DMS79 (cell line): ENCODE measurements at regions not wholly inside any gene's neighbourhood (a gene's known extent, or its start where the extent isn't known, plus 50 kb on each side); places are given as distances from the start of the nearest gene placed in this dataset.

Experiments
- DNase-seq: peaks from one replicate; lab custom pipeline; 2025; lab: John Stamatoyannopoulos, UW

DNA sequence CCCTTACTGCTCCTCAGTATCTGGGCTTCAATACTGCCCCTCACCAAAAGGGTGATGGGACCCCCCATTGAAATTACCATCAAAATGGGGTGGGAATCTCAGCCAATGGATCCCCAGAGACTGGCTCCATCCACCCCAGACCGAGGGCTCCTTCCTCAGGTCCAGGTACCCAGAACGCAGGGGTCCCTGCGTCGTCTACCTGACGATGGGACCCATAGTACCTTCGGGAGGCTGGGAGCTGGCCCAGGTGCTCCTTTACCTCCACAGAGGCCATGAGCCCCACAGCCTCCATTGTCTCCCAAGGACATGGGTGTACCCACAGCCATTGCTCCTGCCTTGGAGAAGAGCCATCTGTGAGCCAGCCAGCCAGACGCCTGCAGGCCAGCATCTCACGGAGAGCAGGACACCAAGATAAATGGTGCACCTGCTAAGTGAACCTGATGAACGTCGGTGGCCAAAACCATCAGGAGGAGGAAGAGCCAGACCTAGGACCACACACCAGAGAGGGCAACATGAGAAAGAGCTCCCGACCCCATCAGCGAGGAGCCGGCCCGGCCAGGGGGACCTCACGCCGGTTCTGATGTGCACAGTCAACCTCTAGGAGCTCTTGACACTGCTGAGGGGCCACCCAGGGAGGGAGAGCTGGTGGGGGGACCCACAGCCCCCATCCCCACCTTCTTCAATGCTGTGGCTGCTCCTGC is 156.8 kb upstream of the SOX1 start:
- DNase-seq = no peak

DNA sequence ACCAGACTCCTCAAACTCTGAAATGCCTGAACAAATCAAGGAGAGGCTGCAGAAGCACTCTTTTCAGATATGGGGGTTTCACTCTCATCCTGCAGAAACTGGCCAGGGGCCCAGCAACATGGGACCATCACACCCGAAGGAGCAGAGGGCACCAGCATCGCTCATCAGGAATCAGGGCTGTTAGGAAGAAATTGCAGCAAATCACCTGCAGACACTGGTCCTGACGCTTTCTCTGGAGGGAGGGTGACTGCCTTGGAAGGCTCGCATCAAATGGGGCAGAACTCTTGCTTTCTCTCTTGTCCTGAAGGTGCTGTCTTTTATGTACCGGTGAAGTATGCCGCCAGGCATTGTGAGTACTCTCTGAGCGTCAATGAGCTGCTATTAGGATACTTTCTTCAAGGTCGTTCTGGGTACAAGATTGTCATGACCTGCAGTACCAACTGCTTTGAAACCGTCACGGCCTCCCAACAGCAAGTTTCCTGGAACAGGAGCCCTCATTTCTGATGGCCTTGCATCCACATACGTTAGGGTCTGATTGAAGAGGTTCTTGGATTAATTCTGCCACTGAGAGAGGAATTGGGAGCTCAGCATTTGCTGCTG is 155.7 kb upstream of the SOX1 start:
- peak; percentile 60 for DNase-seq

DNA sequence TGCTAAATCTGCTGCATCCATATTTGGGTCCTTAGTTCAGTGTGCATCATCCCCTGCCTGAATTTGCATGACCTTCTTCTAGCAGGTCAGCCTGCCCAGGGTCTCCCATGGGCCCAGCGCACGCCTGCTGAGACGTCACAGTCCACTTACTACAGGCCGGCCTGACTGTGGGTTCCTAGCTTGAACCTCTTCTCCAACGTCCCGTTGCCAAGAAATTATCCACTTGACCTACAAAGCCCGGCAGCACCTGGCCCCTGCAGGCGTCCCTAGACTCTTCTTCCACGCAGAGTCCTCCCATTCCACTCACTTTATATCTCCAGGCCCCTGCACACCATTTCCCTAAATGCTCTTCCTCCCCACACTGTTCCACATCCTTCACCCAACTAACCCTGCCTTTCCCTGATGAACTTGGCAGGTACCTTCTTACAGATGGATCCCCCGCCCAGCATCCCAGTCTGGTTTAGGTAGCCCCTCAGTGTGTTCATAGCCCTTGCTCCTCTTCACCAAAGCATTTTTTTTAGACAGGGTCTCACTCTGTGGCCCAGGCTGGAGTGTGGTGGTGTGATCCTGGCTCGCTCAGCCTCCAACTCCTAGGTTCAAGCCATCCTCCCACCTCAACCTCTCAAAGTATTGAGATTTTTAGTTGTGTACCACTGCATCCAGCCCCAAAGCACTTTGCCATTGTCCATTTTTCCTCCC is 155.0 kb upstream of the SOX1 start:
- no peak for DNase-seq

DNA sequence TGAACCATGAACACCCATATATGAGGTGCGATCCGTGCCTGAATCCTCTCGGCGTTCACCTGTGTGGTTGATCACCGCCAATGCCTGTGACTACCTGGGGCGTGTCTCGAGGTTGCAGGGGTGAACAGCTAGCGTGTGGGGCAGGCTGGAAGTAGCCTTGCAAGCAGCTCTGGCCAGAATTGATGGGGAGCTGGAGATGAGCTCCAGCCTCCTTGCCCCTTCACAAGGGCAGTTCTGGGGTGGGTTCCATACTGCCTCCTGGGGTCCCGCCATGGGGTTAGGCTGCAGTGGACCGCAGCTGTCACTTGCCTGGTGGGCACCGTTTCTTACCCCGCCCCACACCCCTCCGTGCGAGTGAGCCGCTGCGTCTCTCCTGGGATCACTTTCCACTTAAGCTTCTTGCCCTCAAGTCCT is 154.5 kb upstream of the SOX1 start:
- DNase-seq = no peak

DNA sequence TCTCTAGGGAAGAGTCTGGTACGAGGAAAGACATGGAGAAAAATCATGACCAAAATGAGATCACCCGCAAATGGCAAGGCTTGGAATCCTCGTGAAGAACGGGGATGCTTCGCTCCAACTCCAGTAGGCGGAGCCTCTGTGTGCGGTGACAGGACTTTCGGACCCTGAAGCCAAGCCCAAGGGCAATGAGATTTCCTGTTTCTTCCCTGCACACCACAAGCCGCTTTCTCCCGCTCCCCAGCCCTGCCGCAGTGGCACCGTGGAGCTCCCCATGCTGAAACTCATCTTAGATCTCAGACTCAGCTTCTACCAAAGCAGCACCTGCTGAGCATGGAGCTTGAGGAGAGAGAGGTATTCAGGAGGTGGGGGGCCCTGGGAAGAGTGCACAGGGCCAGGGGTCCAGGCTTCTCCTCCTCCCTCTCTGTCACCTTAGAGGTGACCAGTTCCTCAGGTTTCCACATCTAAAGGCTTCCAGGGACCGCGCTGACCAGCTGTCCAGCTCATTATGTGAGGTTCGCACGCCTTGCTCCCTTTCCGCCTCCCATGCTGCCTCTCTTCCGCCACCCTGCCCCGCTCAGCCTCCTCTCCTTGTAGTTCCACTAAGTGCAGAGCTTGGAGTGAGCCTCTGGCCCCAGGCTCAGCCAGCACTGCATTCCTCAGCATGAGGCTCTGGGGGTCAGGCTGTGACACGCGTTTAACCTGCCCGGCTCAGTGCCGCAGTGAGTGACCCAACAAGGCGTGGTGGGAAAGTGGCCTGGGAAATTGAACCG is 153.8 kb upstream of the SOX1 start:
- DNase-seq = no peak

DNA sequence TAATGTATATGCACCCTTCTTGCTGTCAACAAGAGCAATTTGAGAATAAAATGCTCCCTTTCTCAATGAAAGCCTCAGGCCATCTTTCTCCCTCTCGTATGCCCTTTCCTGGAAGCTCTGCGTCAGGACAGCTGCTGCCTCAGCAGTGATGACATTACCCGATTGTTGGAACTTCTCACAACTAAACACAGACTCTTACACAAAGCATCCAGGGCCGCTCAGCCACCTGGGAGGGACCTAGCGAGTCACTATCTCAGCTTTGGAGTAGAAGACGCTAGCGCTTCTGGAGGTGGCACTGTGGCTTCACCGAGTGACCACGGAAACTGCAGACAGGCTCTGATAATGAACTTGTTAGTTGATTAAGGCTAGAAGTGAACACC is 153.2 kb upstream of the SOX1 start:
- DNase-seq = peak; percentile 2

DNA sequence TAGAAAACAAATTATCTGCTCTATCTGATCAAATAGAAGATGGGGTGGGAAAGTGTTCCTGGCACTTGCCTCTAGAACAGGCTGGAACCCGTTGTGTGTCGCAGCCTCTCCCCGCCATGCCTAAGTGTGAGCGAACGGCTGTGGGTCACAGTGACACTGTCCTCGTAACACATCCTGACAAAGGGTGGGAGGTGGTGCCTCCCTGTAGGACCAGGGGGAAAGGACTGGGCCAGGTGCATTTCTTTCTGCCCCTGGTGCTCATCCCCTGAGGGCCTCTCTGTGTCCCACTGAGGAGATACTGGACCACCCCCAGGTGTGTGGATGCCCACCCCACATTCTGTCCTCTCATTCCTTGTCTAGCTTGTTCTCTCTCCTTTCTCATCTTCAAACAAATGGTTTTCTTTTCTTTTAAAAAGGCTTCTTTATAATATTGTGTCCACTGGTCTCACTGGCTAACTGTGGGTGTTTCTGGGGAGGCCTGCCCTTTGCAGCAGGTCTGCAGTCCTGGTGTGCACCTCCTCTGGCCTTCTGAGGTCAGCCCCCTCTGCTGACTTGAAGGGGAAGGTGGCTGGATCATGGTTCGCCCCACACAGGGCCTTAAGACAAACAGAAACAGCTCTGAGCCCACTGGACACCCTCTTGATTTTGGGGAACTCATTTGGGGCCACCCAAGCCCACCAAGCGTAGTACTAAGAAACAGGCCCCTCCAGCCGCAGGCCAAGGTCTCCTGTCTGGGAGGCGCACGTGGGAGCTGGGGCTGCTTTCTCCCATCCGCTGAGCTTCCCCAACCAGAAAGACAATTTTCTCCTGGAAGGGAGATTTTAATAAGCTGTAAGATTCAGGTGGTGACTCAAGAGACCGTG is 152.5 kb upstream of the SOX1 start:
- DNase-seq = no peak

DNA sequence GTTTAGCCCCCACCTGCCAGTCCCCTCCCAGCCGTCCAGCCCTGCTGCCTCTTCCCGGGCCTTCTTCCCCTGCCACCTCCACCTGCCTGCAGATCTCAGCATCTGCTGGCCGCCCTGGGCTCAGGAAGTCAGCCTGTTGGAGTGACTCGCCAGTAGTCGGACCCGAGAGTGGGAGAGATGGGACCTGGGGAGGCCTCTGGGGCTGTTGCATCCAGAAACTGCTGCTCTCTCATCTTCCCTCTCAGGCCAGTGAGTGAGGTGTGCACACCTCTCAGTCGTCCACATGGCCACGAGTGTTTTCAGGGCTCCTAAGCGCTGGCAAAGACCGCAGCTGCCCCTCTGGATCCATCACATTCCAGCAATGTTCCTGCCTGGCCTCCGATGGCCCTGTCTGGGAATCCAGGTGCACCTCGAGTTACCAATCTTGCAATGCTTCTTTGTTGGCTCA is 151.8 kb upstream of the SOX1 start:
- no peak for DNase-seq

DNA sequence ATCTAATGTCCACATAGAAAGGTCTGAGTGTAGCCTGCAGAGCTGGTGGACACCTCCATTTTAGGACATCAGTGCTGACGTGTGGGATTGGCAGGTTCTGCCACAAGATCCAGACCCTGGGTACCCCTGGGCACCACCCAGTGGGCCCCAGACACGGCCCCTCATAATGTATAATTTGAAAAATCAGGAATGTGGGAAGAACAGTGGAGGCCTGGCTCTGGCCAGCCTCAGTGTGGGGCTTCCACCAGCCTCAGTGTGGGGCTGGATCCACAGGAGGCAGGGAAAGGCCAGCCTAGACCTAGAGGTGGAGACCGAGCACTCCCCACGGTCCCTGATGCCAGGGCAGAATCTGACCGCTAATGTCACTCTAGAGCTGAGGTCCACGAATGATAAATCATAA is 150.7 kb upstream of the SOX1 start:
- no peak for DNase-seq

DNA sequence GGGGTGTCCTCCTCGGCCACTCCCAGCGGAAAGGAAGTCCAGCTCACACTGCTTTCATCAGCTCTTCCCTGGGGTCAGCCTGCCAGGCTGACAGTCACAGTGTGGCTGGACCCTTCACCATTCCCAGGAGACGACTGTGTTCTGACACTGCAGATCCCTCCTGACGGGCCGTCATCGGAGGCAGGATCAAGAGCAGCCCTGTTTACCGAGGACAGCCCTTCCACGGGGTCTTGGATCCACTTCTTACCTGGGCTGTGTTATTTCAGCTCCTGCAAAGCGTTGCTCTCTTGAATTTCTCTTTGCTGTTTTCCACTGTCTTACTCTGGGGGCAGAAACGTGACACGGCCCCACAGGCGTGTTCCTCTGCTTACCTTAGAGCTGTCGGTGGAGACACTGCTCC is 149.9 kb upstream of the SOX1 start:
- no peak for DNase-seq

DNA sequence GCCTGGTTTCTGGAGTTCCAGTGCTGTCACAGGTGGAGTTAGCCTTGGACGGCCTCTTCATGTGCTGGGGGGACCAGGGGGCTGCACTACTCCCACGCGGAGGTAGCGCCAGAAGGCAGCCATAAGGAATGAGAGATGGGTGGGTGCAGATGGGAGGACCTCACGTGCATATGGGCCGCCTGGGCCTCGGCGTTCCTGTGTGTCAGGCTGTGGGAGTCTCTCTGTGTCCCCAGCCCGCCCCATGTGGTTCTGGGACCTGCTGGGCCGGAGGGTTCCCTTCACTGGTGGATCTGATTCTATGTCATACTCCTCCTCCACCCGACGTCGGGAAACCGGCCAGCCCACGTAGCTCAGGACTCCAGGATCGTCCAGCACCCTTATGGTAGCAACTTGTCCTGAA is 149.0 kb upstream of the SOX1 start:
- no peak for DNase-seq

DNA sequence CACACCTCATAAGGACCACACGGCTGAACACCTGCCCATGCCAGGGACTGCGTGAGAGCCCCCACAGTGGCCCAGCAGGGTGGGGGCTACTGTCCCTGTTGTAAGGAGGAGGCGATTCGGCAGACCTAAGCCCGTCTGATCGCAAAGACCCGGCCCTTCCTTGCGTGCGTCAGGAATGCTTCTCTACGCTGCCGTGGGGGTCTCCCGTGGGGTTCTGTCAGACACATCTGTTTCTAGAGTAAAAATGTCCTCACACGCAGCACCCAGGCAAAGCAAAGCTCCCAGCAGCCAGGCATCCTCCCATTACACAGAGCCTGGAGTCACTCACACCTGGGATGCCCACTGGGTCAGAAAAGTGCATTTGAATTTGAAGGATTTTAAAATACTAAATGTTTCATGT is 147.7 kb upstream of the SOX1 start:
- no peak for DNase-seq

DNA sequence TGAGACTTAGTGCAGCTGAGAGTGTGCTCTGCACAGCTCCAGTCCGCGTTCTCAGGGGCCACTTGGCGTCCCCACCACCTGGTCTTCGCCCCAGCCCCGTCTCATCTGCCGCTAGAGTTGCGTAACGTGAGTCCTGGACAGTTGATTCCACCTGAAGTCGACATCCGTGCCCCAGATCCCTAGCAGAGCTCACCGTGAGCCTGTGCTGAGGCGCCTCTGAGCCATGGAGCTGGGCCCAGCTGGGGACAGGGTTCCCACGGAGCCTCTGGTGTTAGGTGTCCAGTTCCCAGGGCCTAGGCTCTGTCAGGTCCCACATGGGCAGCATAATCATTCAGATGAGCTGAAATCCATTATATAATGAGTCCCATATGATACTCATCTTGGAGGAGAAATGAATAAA is 147.1 kb upstream of the SOX1 start:
- no peak for DNase-seq

DNA sequence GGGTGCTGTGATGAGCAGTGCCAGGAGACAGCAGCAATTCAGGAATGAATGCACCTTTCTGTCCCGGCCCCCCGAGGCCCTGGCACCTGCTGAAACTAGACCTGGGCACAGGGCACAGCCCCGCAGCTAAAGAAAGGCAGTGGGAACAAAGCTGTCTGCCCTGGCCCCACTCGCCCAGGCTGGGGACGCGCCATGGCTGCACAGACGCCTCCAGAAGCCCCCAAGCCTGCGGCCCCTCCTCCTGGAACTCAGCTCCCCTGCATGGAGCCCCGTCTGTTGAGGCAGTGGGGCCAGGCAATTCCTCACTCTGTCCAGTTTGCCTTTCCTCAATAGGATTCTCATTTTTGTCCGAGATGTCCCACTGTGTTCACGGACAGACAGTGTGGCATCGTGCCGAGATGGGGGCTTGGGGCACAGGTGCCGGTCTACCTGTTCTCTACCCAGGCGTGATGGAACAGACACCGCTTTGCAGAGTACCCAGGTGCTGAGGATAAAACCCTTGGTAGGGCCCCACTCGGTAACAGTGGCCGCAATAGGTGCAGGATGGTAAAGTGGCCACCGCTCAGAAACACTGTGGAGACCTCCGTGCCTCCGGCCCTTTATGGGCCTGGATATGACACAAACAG is 146.5 kb upstream of the SOX1 start:
- no peak for DNase-seq

DNA sequence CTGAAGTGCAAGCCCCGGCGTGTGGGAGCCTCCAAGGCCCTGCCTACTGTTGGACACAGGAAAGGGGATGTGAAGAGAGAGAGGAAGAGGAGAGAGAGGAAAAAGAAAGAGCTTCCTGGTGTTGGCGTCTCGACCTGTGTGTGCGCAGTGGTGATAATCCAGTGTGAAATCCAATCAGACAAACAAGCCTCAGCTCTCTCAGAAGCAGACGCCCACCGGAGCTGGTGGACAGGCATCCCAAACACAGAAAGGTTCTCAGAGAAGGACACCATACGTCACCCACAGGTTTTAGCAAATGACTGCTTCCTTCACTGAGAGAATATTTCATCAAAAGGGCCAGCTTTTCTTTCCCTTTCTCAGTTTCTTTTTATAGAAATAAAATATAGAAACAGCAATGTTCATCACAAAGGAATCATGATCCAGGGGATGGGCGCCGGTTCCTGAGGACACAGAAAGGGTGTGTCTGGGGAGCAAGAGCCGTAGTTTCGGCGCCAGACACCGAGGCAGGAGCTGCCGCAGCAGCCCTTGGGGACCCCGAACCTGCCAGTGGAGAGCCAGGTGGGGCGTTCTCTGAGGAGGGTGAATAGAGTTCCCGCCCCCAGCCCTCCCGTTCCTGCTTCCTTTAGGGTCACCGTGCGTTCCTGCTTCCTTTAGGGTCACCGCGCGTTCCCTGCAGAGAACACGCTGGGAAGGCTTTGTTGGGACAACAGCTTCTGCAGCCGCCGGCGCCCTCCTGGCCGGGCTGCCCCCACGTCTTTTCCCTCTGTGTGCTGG is 145.8 kb upstream of the SOX1 start:
- no peak for DNase-seq

DNA sequence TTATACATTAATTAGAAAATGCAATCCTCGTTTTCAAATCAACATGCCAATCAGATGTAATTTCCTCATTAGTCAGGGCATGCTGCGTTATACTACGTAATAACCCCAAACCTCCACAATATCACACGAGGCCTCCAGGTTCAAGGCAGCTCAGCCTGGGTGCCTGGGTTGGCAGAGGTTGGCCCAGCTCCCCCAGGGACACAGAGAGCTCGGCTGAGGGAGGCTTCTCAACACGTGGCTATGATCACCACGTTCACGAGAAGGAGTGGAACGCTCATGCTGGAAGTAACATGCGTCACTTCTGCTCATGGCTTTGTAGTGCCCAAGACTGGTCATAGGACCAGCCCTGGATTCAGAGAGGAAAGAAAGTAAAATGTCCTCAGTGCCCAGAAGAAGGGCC is 144.9 kb upstream of the SOX1 start:
- no peak for DNase-seq

DNA sequence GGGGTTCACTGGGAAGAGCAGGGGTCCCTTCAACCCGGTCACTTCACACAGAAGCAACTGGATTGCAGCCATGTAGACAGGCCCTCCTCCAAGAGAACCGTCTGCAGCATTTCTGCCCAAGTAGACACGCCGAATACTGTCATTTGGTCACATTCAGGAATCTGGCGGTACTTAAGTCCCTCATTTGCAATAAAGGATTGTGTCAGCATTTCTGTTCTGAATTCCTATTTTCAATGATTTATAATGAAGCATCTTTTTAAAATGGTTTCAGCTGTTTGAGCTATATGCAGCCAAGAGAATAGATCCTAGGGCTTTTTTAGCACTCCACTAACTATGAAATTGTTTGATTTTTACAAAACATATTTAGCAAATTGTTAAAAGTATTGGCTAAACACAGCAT is 143.5 kb upstream of the SOX1 start:
- DNase-seq = no peak

DNA sequence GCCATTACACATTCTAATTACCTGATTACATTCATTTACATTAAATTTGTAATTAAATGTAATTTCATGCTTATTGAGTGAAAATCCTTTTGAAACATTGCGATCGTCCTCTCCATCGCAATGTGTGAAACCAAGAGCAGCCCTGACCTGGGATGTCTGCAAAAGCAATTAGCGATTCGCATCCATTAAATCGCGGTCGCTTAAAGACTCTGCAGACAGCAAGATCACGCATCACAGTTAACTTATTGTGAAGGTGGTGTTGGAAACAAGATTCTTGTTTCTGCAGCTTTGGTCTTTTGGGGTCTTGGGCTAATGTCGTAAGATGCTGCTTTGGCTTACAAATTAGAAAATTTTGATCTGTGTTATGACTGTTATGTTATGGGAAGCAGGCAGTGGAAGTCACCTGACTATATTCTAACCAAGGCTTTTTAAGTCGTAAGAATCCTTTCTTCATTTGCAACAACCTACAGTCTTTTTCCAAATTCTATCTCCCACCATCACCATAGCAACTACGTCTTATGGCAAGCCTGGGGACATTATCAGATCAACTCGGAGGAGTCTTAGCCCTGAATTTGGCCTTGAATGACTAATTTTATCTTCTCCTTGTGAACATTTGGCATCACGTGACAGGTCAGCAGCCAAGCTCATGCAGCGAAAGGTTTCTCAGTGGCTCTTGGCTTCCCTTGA is 142.8 kb upstream of the SOX1 start:
- DNase-seq = no peak

DNA sequence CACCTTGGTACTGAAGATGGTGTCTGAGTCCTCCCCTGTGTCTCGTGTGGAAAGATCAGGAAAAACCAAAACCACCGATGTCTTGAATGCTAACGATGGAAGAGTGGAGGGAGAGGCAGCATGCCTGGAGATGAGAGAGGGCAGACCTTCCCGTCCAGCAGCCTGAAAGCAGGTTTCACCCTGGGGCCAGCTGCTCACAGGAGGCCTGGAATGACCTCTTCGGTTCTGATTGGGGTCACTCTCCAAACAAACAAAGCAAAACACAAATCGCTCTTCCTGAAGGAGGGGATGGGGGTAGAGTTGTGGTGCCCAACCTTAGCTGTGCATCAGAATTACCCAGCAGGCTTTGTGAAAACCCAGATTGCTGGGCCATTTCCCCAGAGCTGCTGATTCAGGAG is 142.3 kb upstream of the SOX1 start:
- no peak for DNase-seq
